Midbrain (tissue), 1 donor: ENCODE measurements at regions not wholly inside any gene's neighbourhood (a gene's known extent, or its start where the extent isn't known, plus 50 kb on each side); places are given as distances from the start of the nearest gene placed in this dataset.

ENCODE experiments used
- DNase-seq: peaks from one replicate; lab custom pipeline; 2025; lab: John Stamatoyannopoulos, UW

- no peak for DNase-seq
Observed at GRCh38 chr5:23084815-23085214, 231.7 kb upstream of the CDH12 start.

- DNase-seq, result no peak
Observed at GRCh38 chr5:23072179-23072578, 219.0 kb upstream of the CDH12 start.

- no peak for DNase-seq
Observed at GRCh38 chr5:23071682-23072081, 218.5 kb upstream of the CDH12 start.

- no peak for DNase-seq
Observed at GRCh38 chr5:23064710-23065109, 211.6 kb upstream of the CDH12 start.

GRCh38 chr5:23053846-23054245 lies 200.7 kb upstream of the CDH12 start:
- no peak for DNase-seq

GRCh38 chr5:23042226-23042625 lies 189.1 kb upstream of the CDH12 start:
- no peak for DNase-seq

- no peak for DNase-seq
Observed at GRCh38 chr5:23035555-23036090, 182.5 kb upstream of the CDH12 start.

- DNase-seq, result no peak
Observed at GRCh38 chr5:23033864-23034263, 180.7 kb upstream of the CDH12 start.

GRCh38 chr5:23029290-23029689 lies 176.1 kb upstream of the CDH12 start:
- no peak for DNase-seq

- no peak for DNase-seq
Observed at GRCh38 chr5:23028445-23029021, 175.4 kb upstream of the CDH12 start.

GRCh38 chr5:23027830-23028229 lies 174.7 kb upstream of the CDH12 start:
- no peak for DNase-seq

- DNase-seq, result no peak
Observed at GRCh38 chr5:23027331-23027730, 174.2 kb upstream of the CDH12 start.

GRCh38 chr5:23026252-23027170 lies 173.4 kb upstream of the CDH12 start:
- DNase-seq, result no peak

GRCh38 chr5:23025629-23026233 lies 172.6 kb upstream of the CDH12 start:
- no peak for DNase-seq

GRCh38 chr5:23024470-23024869 lies 171.3 kb upstream of the CDH12 start:
- no peak for DNase-seq

GRCh38 chr5:23014825-23015224 lies 161.7 kb upstream of the CDH12 start:
- DNase-seq, result no peak

- no peak for DNase-seq
Observed at GRCh38 chr5:23014266-23014665, 161.1 kb upstream of the CDH12 start.

- no peak for DNase-seq
Observed at GRCh38 chr5:23013395-23013998, 160.4 kb upstream of the CDH12 start.

- no peak for DNase-seq
Observed at GRCh38 chr5:23012842-23013241, 159.7 kb upstream of the CDH12 start.

- DNase-seq, result no peak
Observed at GRCh38 chr5:23007762-23008161, 154.6 kb upstream of the CDH12 start.

GRCh38 chr5:23007236-23007635 lies 154.1 kb upstream of the CDH12 start:
- no peak for DNase-seq

GRCh38 chr5:23001120-23001519 lies 148.0 kb upstream of the CDH12 start:
- no peak for DNase-seq
